Middle frontal gyrus (tissue), 1 donor: ENCODE measurements at regions not wholly inside any gene's neighbourhood (a gene's known extent, or its start where the extent isn't known, plus 50 kb on each side); places are given as distances from the start of the nearest gene placed in this dataset.
"Not testable (repeated sequence)": the region's sequence is repeated elsewhere in the genome, so short reads cannot be mapped to it uniquely, and the experiment has no call there.

Experiments used
- DNase-seq: peaks from one replicate; pipeline ENCODE4 v3.0.0-alpha.2; 2015; ENCODE audit warnings: low spot score; ENCODE audit errors: extremely low spot score

- no peak for DNase-seq
Observed at GRCh38 chr13:91032104-91032503, 315.4 kb upstream of the MIR17HG start.

DNA sequence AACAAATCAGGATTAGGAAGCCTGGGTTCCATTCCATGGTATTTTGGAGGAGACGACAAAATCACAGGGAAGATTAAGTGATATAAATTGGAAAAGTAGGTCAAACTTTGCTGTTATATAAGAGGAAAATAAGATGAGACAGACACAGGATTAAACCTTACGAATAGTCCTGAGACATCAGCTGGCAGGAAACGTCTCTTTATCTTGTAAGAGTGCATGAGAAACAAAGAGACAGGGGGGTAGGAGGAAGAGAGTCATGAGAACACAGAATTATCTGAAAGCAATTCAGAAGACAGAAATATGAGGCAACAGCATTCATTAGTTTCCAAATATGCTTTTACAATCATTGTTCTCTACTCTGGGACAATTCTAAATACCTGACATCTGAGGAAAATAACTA lies 310.6 kb upstream of the MIR17HG start:
- DNase-seq: no peak

DNA sequence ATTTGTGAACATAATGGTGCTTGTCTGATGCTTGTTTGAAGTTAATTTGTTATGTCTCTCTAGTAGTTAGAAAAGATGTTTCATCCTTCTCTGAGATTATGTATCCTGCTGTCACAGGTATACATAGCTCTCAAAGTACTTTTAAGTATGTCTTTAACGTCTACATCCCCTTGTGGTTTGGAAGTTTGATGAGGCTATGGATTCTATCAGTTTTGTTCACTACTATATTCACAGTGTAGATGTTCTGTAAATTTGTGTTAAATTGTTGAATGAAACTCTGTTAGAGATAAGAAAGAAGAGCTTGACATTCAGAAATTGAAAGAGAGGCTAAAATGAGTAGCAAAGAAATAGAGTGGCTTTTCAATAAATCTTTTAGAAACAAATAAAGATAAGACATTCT lies 304.6 kb upstream of the MIR17HG start:
- no peak for DNase-seq

GRCh38 chr13:91045351-91046034 lies 302.0 kb upstream of the MIR17HG start:
- no peak for DNase-seq

- DNase-seq: no peak
Observed at GRCh38 chr13:91046715-91047327, 300.7 kb upstream of the MIR17HG start.

DNA sequence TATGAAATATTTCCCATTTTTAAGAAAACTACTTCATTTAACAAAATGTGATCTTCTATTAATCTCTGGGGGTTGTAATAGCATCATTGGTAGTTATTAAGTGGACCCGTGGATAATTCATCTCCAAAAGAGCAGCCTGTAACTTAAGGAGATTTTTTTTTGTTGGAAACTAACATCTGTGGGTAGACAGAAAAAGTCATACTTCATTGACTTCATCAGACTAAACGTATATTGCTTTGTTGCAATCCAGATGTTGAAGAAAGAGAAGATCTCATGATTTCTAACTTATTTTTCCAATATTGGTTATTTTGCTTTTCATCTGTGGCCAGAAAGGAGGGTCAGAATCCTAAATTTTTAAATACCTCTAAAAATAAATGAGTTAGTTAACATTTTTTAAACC lies 296.5 kb upstream of the MIR17HG start:
- DNase-seq: no peak

GRCh38 chr13:91052876-91053275 lies 294.6 kb upstream of the MIR17HG start:
- DNase-seq: no peak

GRCh38 chr13:91053318-91054065 lies 294.0 kb upstream of the MIR17HG start:
- no peak for DNase-seq

- DNase-seq: no peak
Observed at GRCh38 chr13:91054902-91055301, 292.6 kb upstream of the MIR17HG start.

GRCh38 chr13:91056746-91057145 lies 290.7 kb upstream of the MIR17HG start:
- DNase-seq: no peak

GRCh38 chr13:91057507-91057906 lies 290.0 kb upstream of the MIR17HG start:
- DNase-seq: not testable (repeated sequence)

DNA sequence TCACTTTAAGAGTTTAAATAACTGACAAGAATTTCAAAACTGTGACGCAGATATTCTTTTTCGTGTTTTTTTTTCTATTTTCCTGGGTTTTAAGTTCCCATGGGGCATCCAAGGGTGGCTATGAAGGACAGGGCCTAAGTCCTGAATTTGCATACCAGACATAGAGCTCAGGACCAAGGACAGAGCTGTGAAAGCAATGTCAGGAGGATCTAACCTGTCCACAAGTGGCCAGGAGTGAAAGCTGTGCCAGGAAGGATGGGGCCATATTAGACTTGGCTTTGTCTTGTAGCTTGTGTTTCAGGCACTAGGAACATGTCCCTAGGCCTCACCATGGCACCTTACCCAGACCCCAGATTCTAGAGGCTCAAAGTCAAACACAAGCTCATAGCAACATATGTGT lies 289.4 kb upstream of the MIR17HG start:
- DNase-seq: no peak

GRCh38 chr13:91058919-91059318 lies 288.6 kb upstream of the MIR17HG start:
- DNase-seq: no peak

- no peak for DNase-seq
Observed at GRCh38 chr13:91066745-91067144, 280.7 kb upstream of the MIR17HG start.

DNA sequence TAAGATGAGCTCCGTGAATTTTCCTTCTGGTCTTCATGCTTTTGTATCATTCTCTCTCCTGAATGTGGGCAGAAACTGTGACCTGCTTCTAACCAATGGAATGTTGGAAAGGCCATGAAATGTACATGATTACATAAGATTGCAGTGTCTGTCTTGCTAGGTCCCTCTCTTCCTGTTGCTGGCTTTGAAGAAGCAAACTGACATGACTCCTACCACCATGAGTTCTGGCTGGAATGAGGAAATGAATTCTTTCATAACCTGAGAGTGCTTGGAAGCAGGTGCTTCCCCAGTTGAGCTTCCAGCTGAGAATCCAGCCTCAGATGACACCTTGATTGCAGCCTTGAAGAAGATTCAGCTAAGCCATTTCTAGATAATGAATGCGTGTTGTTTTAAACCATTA lies 275.0 kb upstream of the MIR17HG start:
- no peak for DNase-seq

DNA sequence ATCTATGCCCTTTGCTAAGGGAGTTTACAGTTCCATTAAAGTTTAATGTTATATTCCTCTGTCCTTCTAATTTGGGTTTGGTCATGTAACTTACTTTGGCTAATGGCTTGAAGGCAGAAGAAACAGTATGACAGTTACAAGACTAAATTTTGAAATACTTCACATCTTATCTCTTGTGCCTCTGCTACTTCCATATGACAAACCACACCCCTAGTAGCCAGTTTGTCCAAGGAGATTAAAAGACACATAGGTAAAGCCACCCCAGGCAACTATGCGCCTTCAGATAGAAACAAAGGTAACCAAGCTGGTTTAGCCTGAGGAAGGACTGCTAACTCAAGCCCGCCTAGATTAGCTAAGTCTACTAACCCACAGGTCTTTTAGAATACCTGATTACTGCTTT lies 273.4 kb upstream of the MIR17HG start:
- no peak for DNase-seq

DNA sequence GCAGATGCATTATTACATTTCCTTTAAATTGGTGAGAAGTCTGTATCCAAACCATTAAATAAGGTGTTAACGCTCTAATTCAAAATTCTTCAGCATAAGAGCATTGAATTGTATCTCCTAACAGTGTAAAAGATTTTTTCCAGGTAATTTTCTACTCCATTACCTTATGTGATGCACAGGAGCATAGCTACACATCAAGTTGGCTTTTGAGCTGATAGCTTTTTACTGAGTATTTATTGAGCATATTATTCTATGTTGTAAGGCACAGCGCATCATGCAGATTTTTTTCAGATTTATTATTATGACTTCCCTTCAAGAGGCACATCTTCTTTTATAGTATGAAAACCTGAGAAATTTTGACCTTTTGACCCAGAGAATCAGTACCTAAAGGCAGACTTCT lies 270.7 kb upstream of the MIR17HG start:
- no peak for DNase-seq

DNA sequence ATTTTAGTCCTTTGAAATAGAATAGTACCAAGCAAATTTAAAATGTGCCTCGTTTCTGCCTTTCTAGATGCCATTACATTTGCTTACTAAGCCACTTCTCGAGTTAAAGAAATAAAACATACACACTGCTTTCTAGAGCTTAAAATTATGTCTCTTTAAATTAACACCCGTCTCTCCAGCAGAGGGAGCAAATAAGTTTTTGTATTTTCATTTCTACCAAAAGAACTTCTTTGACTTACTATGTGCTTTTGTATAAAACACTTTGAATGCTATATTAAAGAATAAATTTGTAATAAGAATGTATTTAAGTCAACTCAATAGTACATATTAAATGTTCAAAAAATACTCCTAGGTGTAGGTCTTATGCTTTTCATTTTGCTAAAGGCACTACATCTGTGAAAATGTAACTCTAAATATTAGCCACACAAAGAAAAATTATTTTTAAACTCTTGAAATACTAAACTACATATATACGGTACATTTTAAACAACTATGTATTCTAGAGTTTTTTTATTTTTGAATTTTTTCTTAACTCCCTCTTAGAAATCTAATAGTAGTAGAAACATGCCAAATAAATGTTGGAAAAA lies 269.3 kb upstream of the MIR17HG start:
- no peak for DNase-seq

DNA sequence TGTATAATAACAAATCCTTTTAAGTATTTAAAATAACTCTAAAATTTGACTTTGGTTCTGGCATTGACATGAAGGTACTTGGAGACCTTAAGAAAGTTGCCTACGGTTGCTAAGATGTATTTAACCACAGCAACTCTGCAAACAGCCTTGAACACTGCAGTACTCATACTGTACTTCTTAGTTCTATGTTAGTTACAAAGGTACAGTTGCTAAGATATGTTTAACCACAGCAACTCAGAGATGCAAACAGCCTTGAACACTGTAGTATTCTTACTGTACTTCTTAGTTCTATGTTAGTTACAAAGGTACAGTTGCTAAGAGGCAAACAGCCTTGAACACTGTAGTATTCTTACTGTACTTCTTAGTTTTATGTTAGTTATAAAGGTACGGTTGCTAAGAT lies 268.3 kb upstream of the MIR17HG start:
- no peak for DNase-seq

- no peak for DNase-seq
Observed at GRCh38 chr13:91085127-91085526, 262.4 kb upstream of the MIR17HG start.

- DNase-seq: no peak
Observed at GRCh38 chr13:91086936-91087716, 260.4 kb upstream of the MIR17HG start.
